CD14-positive monocyte (primary cell): ENCODE measurements at regions not wholly inside any gene's neighbourhood (a gene's known extent, or its start where the extent isn't known, plus 50 kb on each side); places are given as distances from the start of the nearest gene placed in this dataset.

Source experiments
- DNase-seq, 3 donors: peaks; one replicate each; pipeline ENCODE4 v3.0.0-alpha.2; 2011 to 2022
- H2AFZ ChIP-seq: 2 replicates; pipeline ENCODE4 v1.6.0; 2012; ENCODE audit warnings: mild to moderate bottlenecking, low read depth, low read length, inconsistent platforms; ENCODE audit not compliant: insufficient read depth, poor library complexity, severe bottlenecking
- H3K27ac ChIP-seq, 2 donors: 1 replicate in 1 of 2; 2 replicates in 1 of 2; pipeline ENCODE4 v1.5.1; 2012 to 2013; ENCODE audit warnings: low read length in 2 of 2, control low read depth in 1 of 2, inconsistent platforms in 1 of 2, low read depth in 1 of 2, mild to moderate bottlenecking in 1 of 2
- H3K27me3 ChIP-seq, 2 donors: one replicate each; pipeline versions ENCODE4 v1.6.0 to v1.6.1; 2011 to 2013; ENCODE audit warnings: low read length in 2 of 2; ENCODE audit not compliant: control insufficient read depth in 2 of 2, insufficient read depth in 2 of 2
- H3K36me3 ChIP-seq, 2 donors: replicated peaks in 1 of 2; 1 replicate in 1 of 2; 2 replicates in 1 of 2; pipeline versions ENCODE4 v1.5.1 to v1.6.1; 2012 to 2013; ENCODE audit warnings: low read length in 2 of 2, control low read depth in 1 of 2, inconsistent platforms in 1 of 2, mild to moderate bottlenecking in 1 of 2; ENCODE audit not compliant: insufficient read depth in 2 of 2, control insufficient read depth in 1 of 2
- H3K4me1 ChIP-seq, 2 donors: 1 replicate in 1 of 2; 2 replicates in 1 of 2; pipeline versions ENCODE4 v1.5.1 to v1.6.1; 2012 to 2013; ENCODE audit warnings: low read length in 2 of 2, control low read depth in 1 of 2, inconsistent platforms in 1 of 2, mild to moderate bottlenecking in 1 of 2, moderate library complexity in 1 of 2; ENCODE audit not compliant: insufficient read depth in 2 of 2, control insufficient read depth in 1 of 2
- H3K4me2 ChIP-seq: replicated peaks from 2 replicates; pipeline ENCODE3; 2012; ENCODE audit warnings: low read length, moderate library complexity, mild to moderate bottlenecking; ENCODE audit not compliant: poor library complexity, severe bottlenecking; ENCODE audit errors: extremely low read depth
- H3K4me3 ChIP-seq, 3 experiments: fragments of 200-600 bp in 1 of 3; sonication (generic) in 1 of 3; replicated peaks in 1 of 3; 1 replicate in 2 of 3; 2 replicates in 1 of 3; pipeline ENCODE4 v1.5.1; 2011 to 2013; ENCODE audit warnings: low read length in 3 of 3, mild to moderate bottlenecking in 3 of 3, control low read depth in 2 of 3, low read depth in 2 of 3, inconsistent platforms in 1 of 3, moderate library complexity in 1 of 3
- H3K79me2 ChIP-seq: 2 replicates; pipeline ENCODE4 v1.6.0; 2012; ENCODE audit warnings: mild to moderate bottlenecking, control low read depth, inconsistent platforms, low read length, moderate library complexity; ENCODE audit not compliant: insufficient read depth
- H3K9ac ChIP-seq: 2 replicates; pipeline ENCODE4 v1.6.0; 2017; ENCODE audit warnings: low read length, mild to moderate bottlenecking; ENCODE audit not compliant: insufficient read depth, poor library complexity, severe bottlenecking
- H3K9me3 ChIP-seq, 2 donors: replicated peaks in 1 of 2; 1 replicate in 1 of 2; 2 replicates in 1 of 2; pipeline versions ENCODE4 v1.5.1 to v1.6.1; 2012 to 2013; ENCODE audit warnings: low read length in 2 of 2, control low read depth in 1 of 2; ENCODE audit not compliant: control insufficient read depth in 1 of 2, insufficient read depth in 1 of 2
- H4K20me1 ChIP-seq: 2 replicates; pipeline ENCODE4 v1.6.0; 2012; ENCODE audit warnings: mild to moderate bottlenecking, low read length, control low read depth, moderate library complexity; ENCODE audit not compliant: insufficient read depth
- H3K27ac Mint-ChIP-seq, 7 donors: one replicate each; pipeline ENCODE4 v1.8.0; 2020; ENCODE audit warnings: mild to moderate bottlenecking in 7 of 7, mixed read lengths in 7 of 7, moderate library complexity in 6 of 7, inconsistent platforms in 2 of 7
- H3K27me3 Mint-ChIP-seq, 3 donors: one replicate each; pipeline ENCODE4 v1.8.0; 2021 to 2022; ENCODE audit warnings: low read depth in 3 of 3, mild to moderate bottlenecking in 3 of 3, mixed read lengths in 3 of 3, moderate library complexity in 3 of 3, inconsistent platforms in 1 of 3
- H3K36me3 Mint-ChIP-seq, 2 donors: one replicate each; pipeline ENCODE4 v1.8.0; 2020; ENCODE audit warnings: mixed read lengths in 2 of 2, inconsistent platforms in 1 of 2, mild to moderate bottlenecking in 1 of 2
- H3K4me1 Mint-ChIP-seq: one replicate; pipeline ENCODE4 v1.8.0; 2020; ENCODE audit warnings: mild to moderate bottlenecking, mixed read lengths
- H3K4me3 Mint-ChIP-seq, 2 donors: one replicate each; pipeline ENCODE4 v1.8.0; 2020; ENCODE audit warnings: mild to moderate bottlenecking in 2 of 2, mixed read lengths in 2 of 2, moderate library complexity in 1 of 2
- H3K9me3 Mint-ChIP-seq, 7 donors: one replicate each; pipeline ENCODE4 v1.8.0; 2020 to 2022; ENCODE audit warnings: mixed read lengths in 7 of 7, mild to moderate bottlenecking in 6 of 7, moderate library complexity in 6 of 7, inconsistent platforms in 2 of 7
- WGBS: methylation state at CpG from one replicate; pipeline ENCODE4 v1.1.5; 2013; ENCODE audit warnings: missing lambda C conversion rate; ENCODE audit not compliant: insufficient coverage; 5-methylcytosine and 5-hydroxymethylcytosine counted together
- intact Hi-C, 2 donors: fragments of 100-400 bp; cut with micrococcal nuclease; formaldehyde crosslinking; loops; one replicate each; pipeline versions ENCODE4 v1.15.0 to v1.15.1; 2023
- TF ChIP-seq, protein P1 (sequence below): fragments of 200-600 bp; IDR thresholded peaks from one replicate; pipeline ENCODE4 v1.8.0; 2022; ENCODE audit warnings: antibody characterized with exemption, mild to moderate bottlenecking

DNA sequence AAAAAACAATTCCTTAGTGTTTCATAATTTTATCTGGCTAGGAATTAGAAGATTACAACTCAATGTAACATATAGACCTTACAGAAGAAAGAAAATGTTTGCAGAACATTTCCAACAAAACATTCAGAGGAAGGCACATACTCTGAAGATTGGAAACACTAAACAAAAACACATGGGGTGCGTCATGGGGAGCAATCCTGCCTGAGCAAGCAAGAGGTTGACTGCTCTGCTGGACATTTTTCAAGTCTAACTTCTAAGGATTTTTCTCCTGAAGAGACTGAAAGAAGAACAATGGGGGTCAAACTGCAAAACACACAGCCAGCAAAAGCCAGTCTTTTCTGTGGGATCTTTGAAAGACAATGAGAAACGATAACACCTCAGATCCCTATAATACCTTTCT lies 182.8 kb downstream of the GUCY2F start:
- Histone ChIP-seq H3K27me3 (peaks cover 0 to 5% of the 10 kb centered on the region in 2 donors), H3K79me2 (no peaks in the 10 kb centered on the region), H3K4me3 (no peak overlapping the region), H3K36me3 (no peaks in the 10 kb centered on the region), H3K4me2 (no peak overlapping the region), H3K9me3 (no peaks in the 10 kb centered on the region), H3K27ac (no peak overlapping the region), H4K20me1 (no peaks in the 10 kb centered on the region), H3K9ac (no peak overlapping the region), H2AFZ (no peak overlapping the region), H3K4me1 (no peaks in the 10 kb centered on the region)
- H3K4me3 Mint-ChIP-seq = no peak overlapping the region
- H3K36me3 Mint-ChIP-seq = no peaks in the 10 kb centered on the region
- H3K27ac Mint-ChIP-seq = no peak overlapping the region
- intact Hi-C loops = no loop called here
- no CpG with 5 or more reads among the region's 2 CpGs for WGBS
- no peak for DNase-seq
- H3K4me1 Mint-ChIP-seq = no peaks in the 10 kb centered on the region
- TF ChIP-seq, protein P1, sequence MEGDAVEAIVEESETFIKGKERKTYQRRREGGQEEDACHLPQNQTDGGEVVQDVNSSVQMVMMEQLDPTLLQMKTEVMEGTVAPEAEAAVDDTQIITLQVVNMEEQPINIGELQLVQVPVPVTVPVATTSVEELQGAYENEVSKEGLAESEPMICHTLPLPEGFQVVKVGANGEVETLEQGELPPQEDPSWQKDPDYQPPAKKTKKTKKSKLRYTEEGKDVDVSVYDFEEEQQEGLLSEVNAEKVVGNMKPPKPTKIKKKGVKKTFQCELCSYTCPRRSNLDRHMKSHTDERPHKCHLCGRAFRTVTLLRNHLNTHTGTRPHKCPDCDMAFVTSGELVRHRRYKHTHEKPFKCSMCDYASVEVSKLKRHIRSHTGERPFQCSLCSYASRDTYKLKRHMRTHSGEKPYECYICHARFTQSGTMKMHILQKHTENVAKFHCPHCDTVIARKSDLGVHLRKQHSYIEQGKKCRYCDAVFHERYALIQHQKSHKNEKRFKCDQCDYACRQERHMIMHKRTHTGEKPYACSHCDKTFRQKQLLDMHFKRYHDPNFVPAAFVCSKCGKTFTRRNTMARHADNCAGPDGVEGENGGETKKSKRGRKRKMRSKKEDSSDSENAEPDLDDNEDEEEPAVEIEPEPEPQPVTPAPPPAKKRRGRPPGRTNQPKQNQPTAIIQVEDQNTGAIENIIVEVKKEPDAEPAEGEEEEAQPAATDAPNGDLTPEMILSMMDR = no peak
- H3K9me3 Mint-ChIP-seq = peaks cover 0 to 5% (median 1%) of the 10 kb centered on the region in 7 donors
- peaks cover 0 to 6% (median 2%) of the 10 kb centered on the region in 3 donors for H3K27me3 Mint-ChIP-seq

DNA sequence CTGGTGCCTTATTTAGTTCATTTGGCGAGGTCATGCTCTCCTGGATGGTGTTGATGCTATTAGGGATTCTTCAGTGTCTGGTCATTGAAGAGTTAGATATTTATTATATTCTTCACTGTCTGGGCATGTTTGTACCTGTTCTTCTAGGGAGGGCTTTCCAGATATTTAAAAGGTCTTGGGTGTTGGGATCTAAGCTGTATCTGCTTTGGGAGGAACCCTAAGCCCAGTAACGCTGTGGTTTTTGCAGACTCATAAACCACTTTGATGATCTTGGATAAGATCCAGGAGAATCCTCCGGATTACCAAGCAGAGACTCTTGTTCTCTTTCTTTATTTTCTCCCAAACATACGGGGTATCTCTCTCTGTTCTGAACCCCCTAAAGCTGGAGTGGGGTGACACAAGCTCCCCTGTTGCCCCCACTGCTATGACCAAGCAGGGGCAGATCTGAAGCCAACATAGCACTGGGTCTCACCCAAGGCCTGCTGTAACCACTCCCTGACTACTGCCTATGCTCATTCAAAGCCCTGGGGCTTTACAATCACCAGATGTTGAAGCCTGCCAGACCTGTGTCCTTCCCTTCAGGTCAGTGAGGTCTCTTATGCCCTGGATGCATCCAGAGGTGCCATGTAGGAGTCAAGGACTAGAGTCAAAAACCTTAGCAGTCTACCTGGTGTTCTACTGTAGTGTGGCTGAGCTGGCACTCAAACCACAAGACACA lies 187.6 kb downstream of the GUCY2F start:
- no peak for DNase-seq
- Mint-ChIP-seq H3K36me3 (no peaks in the 10 kb centered on the region), H3K27me3 (peaks cover 3 to 8% (median 5%) of the 10 kb centered on the region in 3 donors), H3K27ac (no peak overlapping the region), H3K4me1 (no peaks in the 10 kb centered on the region), H3K9me3 (peaks cover 0 to 5% (median 2%) of the 10 kb centered on the region in 7 donors), H3K4me3 (no peak overlapping the region)
- Histone ChIP-seq H3K9ac (no peak overlapping the region), H3K4me1 (no peaks in the 10 kb centered on the region), H3K36me3 (no peaks in the 10 kb centered on the region), H3K4me3 (no peak overlapping the region), H3K79me2 (no peaks in the 10 kb centered on the region), H3K4me2 (no peak overlapping the region), H3K27ac (no peak overlapping the region), H3K9me3 (no peaks in the 10 kb centered on the region), H3K27me3 (peaks cover 0 to 2% of the 10 kb centered on the region in 2 donors), H2AFZ (no peak overlapping the region), H4K20me1 (no peaks in the 10 kb centered on the region)
- TF ChIP-seq, protein P1 = no peak
- intact Hi-C loops = no loop called here
- 92% methylated on average over 2 of the region's 4 CpGs for WGBS
